ENCODE measurements at regions not wholly inside any gene's neighbourhood (a gene's known extent, or its start where the extent isn't known, plus 50 kb on each side); places are given as distances from the start of the nearest gene placed in this dataset.
A peak's percentile ranks its signal among the peaks of the same experiment; 100 is the strongest.

DNA sequence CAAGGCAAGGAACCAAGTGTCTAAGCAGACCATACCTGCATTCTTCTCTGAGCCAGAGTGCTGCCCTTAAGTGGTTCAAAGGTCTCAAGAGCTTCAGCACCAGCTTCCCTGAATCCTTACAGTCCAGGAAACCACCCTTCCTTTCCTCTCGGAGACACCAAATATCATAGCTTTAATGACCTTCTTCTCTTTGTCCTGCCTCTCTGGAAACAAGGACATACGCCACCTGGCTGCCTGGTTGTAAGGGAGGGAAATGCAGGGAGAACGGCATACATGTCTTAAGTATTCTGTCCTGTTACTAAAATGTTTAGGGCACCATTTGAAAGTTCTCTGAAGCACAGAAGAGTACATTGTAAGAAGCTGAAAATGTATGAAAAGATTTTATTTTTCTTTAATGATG is 155.6 kb upstream of the ARRDC4 start:
- DNase-seq (ENCODE audit: low spot score), result no peak

DNA sequence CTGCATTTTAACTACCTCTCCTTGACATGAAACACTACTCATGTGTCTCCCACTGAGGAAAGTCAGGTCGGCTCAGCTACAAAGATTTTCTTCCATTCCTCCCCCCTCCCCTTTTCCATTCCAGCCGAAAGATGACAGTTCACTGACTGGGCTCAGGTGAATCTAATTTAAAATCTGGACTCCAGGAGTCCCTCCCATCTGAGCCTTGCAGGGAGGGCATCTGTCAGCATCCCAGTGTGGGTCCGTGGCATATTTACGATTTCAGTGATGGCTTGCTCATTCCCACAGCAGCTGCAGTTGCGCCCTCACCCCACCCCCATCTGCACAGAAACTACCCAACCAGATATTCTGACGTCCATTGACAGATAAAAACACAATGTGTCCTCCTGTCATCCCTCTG is 153.7 kb upstream of the ARRDC4 start:
- no peak for DNase-seq (ENCODE audit: low spot score)

DNA sequence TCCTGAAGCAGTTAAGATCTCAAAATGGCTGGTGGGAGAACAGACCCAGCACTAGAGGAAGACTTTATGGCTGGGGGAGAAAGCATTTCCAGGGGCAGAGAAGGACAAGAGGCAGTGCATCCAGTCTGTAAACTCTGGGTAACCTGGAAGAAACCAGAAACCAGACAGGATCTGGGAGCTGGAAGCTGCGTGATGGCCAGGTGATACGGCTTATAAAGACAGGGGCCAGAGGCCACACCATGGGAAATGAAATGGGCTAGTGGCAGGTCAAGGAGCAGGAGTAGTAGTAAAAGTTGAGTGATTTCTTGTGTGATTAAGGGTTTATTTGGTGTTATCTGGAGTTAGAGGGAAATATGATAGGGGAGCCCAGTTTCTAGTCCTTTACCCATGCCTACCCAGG is 144.7 kb upstream of the ARRDC4 start:
- DNase-seq (ENCODE audit: low spot score), result no peak

- DNase-seq (ENCODE audit: low spot score), result no peak
Observed at GRCh38 chr15:97817276-97817890, 143.1 kb upstream of the ARRDC4 start.

GRCh38 chr15:97836003-97836402 is 124.5 kb upstream of the ARRDC4 start:
- peak; percentile 8 for DNase-seq (ENCODE audit: low spot score)

DNA sequence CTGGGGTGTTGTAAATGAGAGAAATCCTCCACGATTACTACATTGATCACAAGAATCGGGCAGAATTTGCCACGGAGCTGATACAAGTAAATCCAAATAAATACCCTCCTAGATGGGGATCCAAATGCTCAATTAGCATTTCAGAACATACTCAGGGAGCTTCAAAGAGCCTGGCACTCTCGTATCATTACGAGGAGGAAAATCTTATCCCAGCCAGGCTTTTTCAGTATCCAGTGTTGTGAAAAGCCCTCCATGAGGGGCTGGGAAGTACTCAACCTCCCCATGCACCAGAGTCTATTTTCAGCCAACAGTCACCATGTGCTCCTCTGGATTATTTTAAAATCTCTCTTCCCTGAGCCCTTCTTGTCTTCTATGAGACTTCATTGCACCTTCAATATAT is 122.6 kb upstream of the ARRDC4 start:
- DNase-seq (ENCODE audit: low spot score), result no peak

DNA sequence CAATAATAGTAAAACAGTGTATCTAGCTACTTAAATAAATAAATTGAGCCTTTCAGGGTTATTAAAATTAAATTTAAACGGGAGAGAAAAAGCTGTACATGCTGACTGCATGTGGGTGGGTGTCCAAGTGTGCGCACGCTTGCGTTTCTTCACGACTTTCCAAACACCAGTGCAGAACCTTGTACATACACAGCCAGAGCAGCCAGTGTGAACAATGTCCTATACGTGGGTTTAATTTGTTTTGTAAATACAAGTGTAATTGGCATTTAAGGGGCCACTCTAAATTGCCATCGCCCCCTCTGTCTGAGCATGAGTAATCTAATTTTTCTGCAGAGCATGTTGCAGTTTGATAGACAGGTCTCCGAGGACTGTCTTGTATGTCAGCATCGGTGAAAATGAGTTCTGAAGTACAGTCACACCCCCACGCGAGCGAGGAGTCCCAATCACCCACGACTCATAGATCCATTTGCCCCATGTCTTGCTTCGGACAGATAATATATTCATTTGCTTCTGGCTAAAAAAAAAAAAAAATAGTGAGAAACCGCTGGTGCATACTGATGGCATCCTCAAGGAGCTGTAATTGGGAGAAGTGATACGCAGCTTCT is 121.8 kb upstream of the ARRDC4 start:
- DNase-seq (ENCODE audit: low spot score), result no peak

GRCh38 chr15:97840501-97840900 is 120.0 kb upstream of the ARRDC4 start:
- DNase-seq (ENCODE audit: low spot score), result no peak

DNA sequence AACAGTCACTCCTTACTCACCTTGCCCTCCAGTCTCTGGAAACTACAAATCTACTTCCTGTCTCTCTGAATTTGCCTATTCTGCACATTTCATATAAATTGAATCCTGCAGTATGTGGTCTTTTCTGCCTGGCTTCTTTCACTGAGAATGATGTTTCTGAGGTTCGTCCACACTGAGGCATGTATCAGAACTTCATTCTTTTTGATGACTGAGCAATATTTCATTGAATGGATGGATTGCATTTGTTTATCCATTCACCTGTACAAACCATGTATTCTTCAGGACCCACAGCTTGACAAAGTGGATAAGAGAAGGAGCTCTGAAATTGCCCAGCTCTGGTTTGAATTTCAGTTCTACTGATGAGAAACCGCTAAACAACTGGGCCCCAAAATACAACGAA is 118.9 kb upstream of the ARRDC4 start:
- no peak for DNase-seq (ENCODE audit: low spot score)

DNA sequence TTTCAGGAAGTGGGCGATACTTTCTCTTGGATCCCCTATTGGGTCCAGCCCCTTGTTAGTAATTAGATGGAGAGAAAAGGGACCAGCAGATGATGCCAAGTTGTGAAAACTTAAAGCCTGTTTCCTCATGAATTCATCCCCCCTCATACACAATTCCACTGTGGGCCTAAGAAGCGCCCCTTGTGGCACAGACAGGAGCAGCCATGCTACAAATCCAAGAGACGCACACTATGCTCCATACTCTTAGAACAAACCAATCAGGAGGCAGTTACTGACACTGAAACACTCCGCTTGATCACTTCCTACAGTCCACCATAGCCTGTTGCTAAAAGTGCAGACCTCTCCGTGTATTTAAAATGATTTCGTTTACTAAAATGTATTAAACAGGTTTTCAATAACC is 111.3 kb upstream of the ARRDC4 start:
- DNase-seq (ENCODE audit: low spot score), result no peak

DNA sequence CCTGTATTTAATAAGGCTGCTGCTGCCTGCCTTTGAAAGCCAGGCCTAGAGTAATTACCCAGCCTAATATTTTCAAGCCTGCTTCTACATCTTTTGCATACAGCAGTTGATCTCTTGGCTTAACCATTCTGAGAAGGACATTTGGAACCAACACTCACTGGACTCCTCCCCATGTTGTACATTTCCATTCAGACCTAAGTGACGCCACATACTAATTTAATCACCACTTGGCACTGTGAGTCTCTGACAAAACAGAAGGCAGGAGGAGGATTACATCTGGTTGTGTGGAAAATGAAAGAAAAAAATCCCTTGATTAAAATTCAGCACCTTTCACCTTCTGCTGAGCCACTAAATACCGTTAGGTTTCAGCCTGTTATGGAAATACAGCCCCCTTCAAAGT is 102.2 kb upstream of the ARRDC4 start:
- no peak for DNase-seq (ENCODE audit: low spot score)

GRCh38 chr15:97861529-97862260 is 98.8 kb upstream of the ARRDC4 start:
- no peak for DNase-seq (ENCODE audit: low spot score)

DNA sequence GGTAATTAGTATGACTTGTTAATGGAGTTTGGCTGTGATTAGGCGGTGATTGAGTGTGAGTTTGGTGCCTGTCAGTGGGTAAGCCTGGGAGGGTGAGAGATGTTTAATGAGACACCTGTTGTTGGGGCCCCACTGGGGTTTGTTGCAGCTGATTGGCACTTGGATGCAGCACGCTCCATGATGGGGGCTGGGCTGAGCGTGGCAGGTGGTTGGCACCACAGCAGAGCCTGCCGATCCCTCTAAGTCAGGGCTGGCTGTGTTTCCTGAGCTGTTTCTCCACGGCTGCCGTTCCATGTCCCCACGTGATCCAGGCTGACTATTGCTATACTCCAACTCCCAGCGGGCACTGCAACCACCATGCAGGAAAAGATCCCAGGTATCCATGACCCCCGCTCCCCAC is 93.5 kb upstream of the ARRDC4 start:
- DNase-seq (ENCODE audit: low spot score), result no peak

DNA sequence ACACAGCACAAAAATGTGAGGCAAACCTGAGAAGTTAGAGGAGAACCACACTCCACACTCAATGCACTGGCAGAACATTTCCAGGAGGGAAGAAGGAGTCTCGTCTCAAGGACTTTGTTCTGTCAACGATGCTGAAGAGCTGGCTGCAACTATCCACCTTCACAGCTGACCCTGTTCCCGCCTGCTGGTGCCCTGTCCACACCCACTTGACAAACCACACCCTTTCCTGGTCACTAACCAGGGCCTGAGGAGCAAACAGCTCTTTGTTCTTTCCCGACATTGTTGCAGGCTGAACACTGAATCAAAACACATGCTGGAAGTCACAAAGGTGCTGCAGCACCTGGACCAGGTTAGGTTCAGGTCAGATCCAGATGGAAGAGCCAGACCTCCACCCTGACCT is 92.6 kb upstream of the ARRDC4 start:
- peak; percentile 6 for DNase-seq (ENCODE audit: low spot score)

DNA sequence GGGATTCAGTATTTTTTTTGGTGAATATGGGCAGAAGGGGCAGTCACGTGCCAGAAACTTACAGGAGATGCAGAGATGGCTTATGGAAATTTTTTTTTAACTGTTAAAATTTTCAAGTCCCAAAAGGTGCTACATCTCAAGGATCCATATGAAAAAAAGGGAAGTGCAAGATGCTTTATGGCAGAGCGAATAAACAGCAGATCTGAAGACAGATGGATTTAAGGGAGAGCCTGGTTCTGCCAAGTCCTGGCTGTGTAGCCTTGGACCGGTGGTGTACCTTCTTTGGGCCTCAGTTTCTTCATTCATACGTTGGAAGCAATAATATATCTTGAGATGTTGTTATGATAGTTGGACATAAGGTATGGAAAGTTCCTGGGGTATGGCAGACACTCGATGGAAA is 91.5 kb upstream of the ARRDC4 start:
- DNase-seq (ENCODE audit: low spot score), result no peak

DNA sequence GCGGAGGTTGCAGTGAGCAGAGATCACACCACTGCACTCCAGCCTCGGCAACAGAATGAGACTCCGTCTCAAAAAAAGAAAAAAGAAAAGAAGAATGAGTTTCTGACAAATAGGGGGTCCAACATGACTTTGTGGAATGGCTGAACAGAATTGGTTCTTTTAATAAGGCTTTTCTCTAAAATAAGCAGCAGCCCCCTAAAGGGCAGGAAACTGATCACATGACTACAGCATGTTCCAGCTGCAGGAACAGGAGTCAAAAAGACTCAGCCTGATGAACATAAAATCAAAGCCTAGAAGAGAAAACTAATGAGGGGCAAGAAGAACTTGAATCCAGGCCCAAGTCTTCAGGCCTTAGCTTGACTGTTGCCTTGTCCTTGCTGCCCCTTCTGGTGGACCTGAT is 89.7 kb upstream of the ARRDC4 start:
- no peak for DNase-seq (ENCODE audit: low spot score)

DNA sequence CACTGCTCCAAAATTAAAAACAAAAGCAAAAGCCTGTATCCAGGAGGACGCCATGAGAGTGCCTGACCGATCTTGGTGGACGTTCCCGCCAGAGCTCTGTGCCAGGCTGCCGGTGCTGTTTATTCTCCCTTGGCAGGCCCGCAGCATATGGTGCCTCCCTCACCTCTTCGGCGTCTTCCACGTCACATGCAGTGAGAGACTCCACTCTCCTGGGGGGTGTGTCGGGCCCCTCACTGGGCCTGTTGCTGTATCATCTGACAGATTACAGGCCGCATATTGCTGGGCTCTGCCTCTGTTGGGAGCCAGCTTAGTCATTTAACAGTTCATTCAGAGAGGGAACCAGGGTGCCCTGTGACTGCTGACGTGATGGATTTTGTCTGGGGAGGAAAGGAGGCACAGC is 86.4 kb upstream of the ARRDC4 start:
- no peak for DNase-seq (ENCODE audit: low spot score)

DNA sequence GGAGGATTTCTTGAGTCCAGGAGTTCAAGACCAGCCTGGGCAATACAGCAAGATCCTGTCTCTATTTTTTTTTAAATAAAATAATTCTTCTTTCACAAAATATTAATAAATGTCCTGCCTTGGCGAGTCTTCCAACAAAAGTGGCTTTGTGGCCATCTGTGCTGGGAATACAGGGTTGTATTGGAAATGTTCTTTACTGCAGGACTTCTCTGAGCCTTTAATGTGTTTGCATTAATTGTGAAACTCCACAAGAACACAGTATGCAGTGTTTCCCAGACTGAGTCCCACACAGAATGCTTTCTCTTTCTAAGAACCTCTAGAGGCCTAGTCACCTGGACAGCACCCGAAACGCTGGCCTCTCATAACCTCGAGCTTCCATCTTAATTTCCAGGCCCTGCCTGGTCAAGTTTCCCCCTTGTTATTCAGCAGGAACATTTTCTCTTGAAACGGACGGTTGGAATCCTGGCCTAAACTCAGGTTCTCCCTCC is 85.4 kb upstream of the ARRDC4 start:
- no peak for DNase-seq (ENCODE audit: low spot score)

DNA sequence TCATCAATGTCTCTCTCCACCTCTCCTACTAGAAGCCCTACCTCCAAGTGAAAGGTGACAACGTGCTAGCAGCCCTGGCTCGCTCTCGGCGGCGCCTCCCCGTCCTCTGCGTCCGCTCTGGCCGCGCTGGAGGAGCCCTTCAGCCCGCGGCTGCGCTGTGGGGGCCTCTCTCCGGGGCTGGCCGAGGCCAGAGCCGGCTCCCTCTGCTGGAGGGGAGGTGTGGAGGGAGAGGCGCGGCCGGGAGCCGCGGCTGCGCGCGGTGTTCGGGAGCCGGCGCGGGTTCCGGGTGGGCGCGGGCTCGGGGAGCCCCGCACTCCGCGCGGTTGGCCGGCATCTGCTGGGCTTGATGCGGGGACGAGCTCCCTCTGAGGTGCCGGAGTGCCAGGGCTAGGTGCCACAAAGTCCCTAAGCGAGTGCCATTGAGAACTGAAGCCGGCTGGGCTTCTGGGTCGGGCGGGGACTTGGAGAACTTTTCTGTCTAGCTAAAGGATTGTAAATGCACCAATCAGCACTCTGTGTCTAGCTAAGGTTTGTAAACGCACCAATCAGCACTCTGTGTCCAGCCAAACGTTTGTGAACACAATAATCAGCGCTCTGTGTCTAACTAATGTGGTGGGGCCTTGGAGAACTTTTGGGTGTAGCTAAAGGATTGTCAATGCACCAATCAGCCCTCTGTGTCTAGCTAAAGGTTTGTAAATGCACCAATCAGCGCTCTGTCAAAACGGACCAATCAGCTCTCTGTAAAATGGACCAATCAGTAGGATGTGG is 84.8 kb upstream of the ARRDC4 start:
- DNase-seq (ENCODE audit: low spot score), result peak; percentile 73

GRCh38 chr15:97876281-97876675 is 84.2 kb upstream of the ARRDC4 start:
- DNase-seq (ENCODE audit: low spot score), result no peak

DNA sequence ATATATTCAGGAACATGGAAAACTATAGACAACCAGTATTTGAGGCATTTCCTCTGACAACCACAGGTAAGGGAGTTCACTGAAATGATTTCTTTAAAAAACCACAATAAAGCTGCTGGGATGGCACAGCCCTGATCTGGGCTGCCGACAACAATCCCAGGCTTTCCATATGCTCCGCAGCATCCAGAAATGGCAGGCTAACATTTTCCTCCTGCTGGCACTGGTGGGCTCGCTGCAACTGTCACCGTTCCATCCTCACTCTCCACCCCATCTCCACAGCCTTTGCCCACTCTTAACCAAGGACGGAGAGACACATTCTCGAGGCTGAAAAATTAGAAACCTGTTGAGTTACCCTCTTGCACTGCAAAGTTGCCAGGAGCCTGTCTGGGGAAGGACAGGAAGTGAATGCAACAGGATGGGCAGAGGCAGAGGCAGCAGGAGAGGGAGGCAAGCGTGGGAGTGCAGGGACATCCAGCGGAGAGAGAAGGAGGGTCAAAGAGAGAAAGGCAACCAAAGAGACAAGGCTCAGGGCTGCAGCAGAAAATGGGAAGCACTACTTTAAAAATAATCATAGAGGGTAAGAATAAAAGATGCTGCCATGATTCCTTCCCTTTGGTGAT is 79.0 kb upstream of the ARRDC4 start:
- DNase-seq (ENCODE audit: low spot score), result no peak

DNA sequence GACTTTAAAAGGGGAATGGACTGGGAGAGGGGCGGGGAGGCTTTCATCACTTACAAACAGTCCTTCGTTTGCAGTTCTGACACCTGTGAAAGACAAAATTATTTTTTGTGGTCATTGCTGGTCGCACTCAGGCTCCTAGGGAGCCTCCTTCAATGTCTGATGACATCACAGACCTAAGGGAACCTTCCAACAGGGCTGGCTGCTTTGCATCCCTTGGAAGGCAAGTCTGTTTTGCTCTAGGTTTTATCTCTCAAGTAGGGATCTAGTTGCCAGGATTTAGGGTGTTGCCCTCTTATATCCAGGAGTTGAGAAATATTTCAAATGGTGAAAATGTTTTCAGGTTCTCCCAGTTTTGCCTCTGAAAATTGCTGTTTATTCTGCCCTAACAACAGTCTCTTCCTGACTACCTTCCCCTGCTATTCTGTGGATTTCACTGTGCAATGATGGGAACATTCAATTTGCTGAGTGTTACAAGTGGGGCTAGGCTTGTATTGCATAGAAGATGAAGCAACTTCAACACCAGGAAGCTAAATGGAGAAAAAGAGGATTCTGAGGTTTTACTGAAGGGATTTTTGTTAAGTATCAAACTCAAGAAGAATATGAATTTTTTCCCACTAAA is 75.9 kb upstream of the ARRDC4 start:
- DNase-seq (ENCODE audit: low spot score), result no peak
